ENCODE measurements at regions not wholly inside any gene's neighbourhood (a gene's known extent, or its start where the extent isn't known, plus 50 kb on each side); places are given as distances from the start of the nearest gene placed in this dataset.

DNA sequence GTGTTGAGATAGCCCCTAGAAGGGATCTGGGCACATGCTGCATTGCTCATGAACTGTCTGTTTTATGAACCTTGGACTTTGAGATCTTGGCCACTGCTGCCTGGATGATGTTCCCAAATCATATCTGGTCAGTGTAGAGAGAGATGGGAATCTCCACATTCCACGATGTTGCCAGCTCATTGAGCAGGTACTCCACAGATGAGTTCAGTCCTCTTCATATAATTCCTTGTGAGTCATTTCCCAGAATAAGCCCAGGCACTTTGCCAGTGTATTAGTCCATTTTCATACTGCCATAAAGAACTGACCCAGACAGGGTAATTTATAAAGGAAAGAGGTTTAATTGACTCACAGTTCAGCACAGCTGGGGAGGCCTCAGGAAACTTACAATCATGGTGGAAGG lies 254.0 kb upstream of the RUNX1 start:
- H3K4me3 ChIP-seq (ENCODE audit: control insufficient read depth in 1 of 2, extremely low read depth in 1 of 2, low read length in 1 of 2) = no peak overlapping the region
- DNase-seq (no peak), ATAC-seq (replicated peaks in 1 of 4) (no peak)
- Mint-ChIP-seq H3K27me3 (peaks cover 5 to 7% of the 10 kb centered on the region in 2 donors), H3K4me3 (no peak overlapping the region), H3K36me3 (no peaks in the 10 kb centered on the region), H3K4me1 (no peaks in the 10 kb centered on the region), H3K9me3 (peaks cover 0 to 5% (median 0%) of the 10 kb centered on the region in 3 donors), H3K27ac (no peak overlapping the region)
- no peaks in the 10 kb centered on the region for H3K4me1 ChIP-seq (ENCODE audit: control insufficient read depth in 1 of 2, extremely low read depth in 1 of 2, insufficient read depth in 2 of 2, low read length in 2 of 2)
- ChIA-PET CTCF (no interaction called here), POLR2A (interaction anchor here in 1 of 2 donors (0.6 kb wide), 1 partner anchor 168 kb away, joined by 3 read pairs; no protein-coding TSS in a partner anchor)
- no peaks in the 10 kb centered on the region for H3K9me3 ChIP-seq
- H3K27me3 ChIP-seq (replicated peaks in 1 of 2; ENCODE audit: control insufficient read depth in 2 of 2, extremely low read depth in 1 of 2, insufficient read depth in 2 of 2, low read length in 1 of 2) = no peaks in the 10 kb centered on the region
- WGBS (ENCODE audit: insufficient coverage) = 86% methylated on average over 1 of the region's 1 CpG
- no peaks in the 10 kb centered on the region for H3K36me3 ChIP-seq (ENCODE audit: control insufficient read depth in 2 of 2, extremely low read depth in 1 of 2, insufficient read depth in 1 of 2, low read length in 1 of 2)
- H3K27ac ChIP-seq (ENCODE audit: low read length) = no peak overlapping the region

DNA sequence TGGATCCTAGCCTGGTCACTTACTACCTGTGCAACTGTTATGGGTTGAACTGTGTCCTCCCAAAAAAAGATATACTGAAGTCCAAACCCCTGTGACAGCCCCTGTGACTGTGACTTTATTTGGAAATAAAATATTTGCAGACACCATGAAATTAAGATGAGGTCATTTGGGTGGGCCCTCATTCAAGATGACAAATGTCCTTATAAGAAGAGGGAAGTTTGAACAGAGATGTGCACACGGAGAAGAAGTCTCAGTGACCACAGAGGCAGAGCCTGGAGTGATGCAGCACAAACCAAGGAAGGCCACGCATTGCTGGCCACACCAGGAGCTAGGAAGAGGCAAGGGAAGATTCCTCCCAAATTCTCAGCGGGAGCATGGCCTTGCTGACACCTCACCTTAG lies 249.7 kb upstream of the RUNX1 start:
- DNase-seq (no peak), ATAC-seq (replicated peaks in 1 of 4) (no peak)
- Mint-ChIP-seq H3K4me3 (no peak overlapping the region), H3K4me1 (peaks cover 0 to 18% (median 7%) of the 10 kb centered on the region in 3 donors), H3K27me3 (peaks cover 5 to 7% of the 10 kb centered on the region in 2 donors), H3K36me3 (no peaks in the 10 kb centered on the region), H3K27ac (no peak overlapping the region), H3K9me3 (peaks cover 0 to 4% (median 0%) of the 10 kb centered on the region in 3 donors)
- Histone ChIP-seq H3K9me3 (no peaks in the 10 kb centered on the region), H3K27me3 (replicated peaks in 1 of 2; ENCODE audit: control insufficient read depth in 2 of 2, extremely low read depth in 1 of 2, insufficient read depth in 2 of 2, low read length in 1 of 2) (no peaks in the 10 kb centered on the region), H3K27ac (ENCODE audit: low read length) (no peak overlapping the region), H3K36me3 (ENCODE audit: control insufficient read depth in 2 of 2, extremely low read depth in 1 of 2, insufficient read depth in 1 of 2, low read length in 1 of 2) (no peaks in the 10 kb centered on the region), H3K4me3 (ENCODE audit: control insufficient read depth in 1 of 2, extremely low read depth in 1 of 2, low read length in 1 of 2) (no peak overlapping the region), H3K4me1 (ENCODE audit: control insufficient read depth in 1 of 2, extremely low read depth in 1 of 2, insufficient read depth in 2 of 2, low read length in 2 of 2) (no peaks in the 10 kb centered on the region)
- WGBS (ENCODE audit: insufficient coverage) = 57% methylated on average over 1 of the region's 3 CpGs
- ChIA-PET POLR2A (no interaction called here), CTCF (no interaction called here)

DNA sequence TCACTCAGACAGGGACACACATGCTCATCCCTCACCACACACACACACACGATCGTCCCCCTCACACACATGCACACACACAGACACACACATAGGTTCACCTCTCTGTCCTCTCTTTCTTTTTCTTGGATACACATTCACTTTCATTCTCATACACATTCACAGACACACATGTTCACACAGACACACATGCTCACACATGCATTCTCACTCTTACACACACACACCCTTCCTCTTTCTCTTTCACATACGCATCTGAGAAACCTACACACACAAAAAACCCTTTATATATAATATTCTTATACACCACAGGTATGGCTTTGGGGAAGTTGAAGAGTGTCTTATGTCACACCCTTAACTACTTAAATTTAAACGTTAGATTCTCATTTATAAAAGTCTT lies 248.6 kb upstream of the RUNX1 start:
- ChIA-PET POLR2A (interaction anchor here in 1 of 2 donors (0.6 kb wide), 2 partner anchors 222 to 1652 kb away, joined by 3 to 4 read pairs; no protein-coding TSS in a partner anchor), CTCF (no interaction called here)
- Histone ChIP-seq H3K9me3 (no peaks in the 10 kb centered on the region), H3K27me3 (replicated peaks in 1 of 2; ENCODE audit: control insufficient read depth in 2 of 2, extremely low read depth in 1 of 2, insufficient read depth in 2 of 2, low read length in 1 of 2) (no peaks in the 10 kb centered on the region), H3K4me1 (ENCODE audit: control insufficient read depth in 1 of 2, extremely low read depth in 1 of 2, insufficient read depth in 2 of 2, low read length in 2 of 2) (no peaks in the 10 kb centered on the region), H3K4me3 (ENCODE audit: control insufficient read depth in 1 of 2, extremely low read depth in 1 of 2, low read length in 1 of 2) (no peak overlapping the region), H3K36me3 (ENCODE audit: control insufficient read depth in 2 of 2, extremely low read depth in 1 of 2, insufficient read depth in 1 of 2, low read length in 1 of 2) (no peaks in the 10 kb centered on the region), H3K27ac (ENCODE audit: low read length) (no peak overlapping the region)
- peaks cover 3 to 7% of the 10 kb centered on the region in 2 donors for H3K27me3 Mint-ChIP-seq
- DNase-seq (no peak), ATAC-seq (replicated peaks in 1 of 4) (no peak)
- no peaks in the 10 kb centered on the region for H3K36me3 Mint-ChIP-seq
- H3K9me3 Mint-ChIP-seq = no peaks in the 10 kb centered on the region
- H3K4me3 Mint-ChIP-seq = no peak overlapping the region
- peaks cover 0 to 18% (median 7%) of the 10 kb centered on the region in 3 donors for H3K4me1 Mint-ChIP-seq
- no peak overlapping the region for H3K27ac Mint-ChIP-seq
- WGBS (ENCODE audit: insufficient coverage) = 86% methylated on average over 3 of the region's 4 CpGs

DNA sequence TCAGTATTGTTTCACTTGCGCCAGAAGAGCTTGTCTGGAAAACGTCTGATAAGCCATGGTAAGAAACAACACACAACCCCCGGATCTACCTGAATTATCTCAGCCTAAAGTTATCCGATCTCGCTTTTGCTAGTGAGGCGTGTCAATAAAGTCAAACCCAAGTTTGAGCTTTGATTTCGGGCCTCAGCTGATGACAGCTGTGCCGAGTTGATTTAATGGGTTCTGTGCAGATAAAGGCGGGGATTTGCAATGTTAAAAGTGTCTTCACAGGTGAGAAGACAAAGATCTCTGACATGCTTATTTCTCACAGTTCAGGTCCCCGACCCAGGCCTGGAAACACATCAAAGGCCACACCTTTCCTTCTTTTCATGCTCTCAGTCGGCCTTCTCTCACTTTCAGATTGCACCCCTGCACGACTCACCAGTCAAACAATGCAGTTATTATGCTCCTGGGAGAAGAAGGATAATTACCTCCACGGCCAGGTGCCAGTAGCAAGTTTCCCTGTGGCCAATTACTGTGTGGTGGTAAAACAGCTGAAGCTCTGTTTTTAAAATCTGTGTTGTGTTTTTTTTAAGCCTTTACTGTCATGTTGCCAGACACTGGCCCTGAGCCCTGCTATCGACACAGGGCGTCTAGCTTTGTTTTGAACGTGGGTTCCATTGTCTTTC lies 245.3 kb upstream of the RUNX1 start:
- no peak overlapping the region for H3K27ac Mint-ChIP-seq
- H3K9me3 Mint-ChIP-seq = no peaks in the 10 kb centered on the region
- no peaks in the 10 kb centered on the region for H3K4me1 ChIP-seq (ENCODE audit: control insufficient read depth in 1 of 2, extremely low read depth in 1 of 2, insufficient read depth in 2 of 2, low read length in 2 of 2)
- peaks cover 0 to 18% (median 7%) of the 10 kb centered on the region in 3 donors for H3K4me1 Mint-ChIP-seq
- POLR2A ChIA-PET = no interaction called here
- ATAC-seq (replicated peaks in 1 of 4) = no peak
- no peak overlapping the region for H3K27ac ChIP-seq (ENCODE audit: low read length)
- no peaks in the 10 kb centered on the region for H3K9me3 ChIP-seq
- H3K27me3 Mint-ChIP-seq = peaks cover 0 to 3% of the 10 kb centered on the region in 2 donors
- no peak for DNase-seq
- H3K36me3 ChIP-seq (ENCODE audit: control insufficient read depth in 2 of 2, extremely low read depth in 1 of 2, insufficient read depth in 1 of 2, low read length in 1 of 2) = no peaks in the 10 kb centered on the region
- no peak overlapping the region for H3K4me3 Mint-ChIP-seq
- no peaks in the 10 kb centered on the region for H3K36me3 Mint-ChIP-seq
- no peaks in the 10 kb centered on the region for H3K27me3 ChIP-seq (replicated peaks in 1 of 2; ENCODE audit: control insufficient read depth in 2 of 2, extremely low read depth in 1 of 2, insufficient read depth in 2 of 2, low read length in 1 of 2)
- CTCF ChIA-PET = no interaction called here
- 89% methylated on average over 10 of the region's 16 CpGs for WGBS (ENCODE audit: insufficient coverage)
- no peak overlapping the region for H3K4me3 ChIP-seq (ENCODE audit: control insufficient read depth in 1 of 2, extremely low read depth in 1 of 2, low read length in 1 of 2)

DNA sequence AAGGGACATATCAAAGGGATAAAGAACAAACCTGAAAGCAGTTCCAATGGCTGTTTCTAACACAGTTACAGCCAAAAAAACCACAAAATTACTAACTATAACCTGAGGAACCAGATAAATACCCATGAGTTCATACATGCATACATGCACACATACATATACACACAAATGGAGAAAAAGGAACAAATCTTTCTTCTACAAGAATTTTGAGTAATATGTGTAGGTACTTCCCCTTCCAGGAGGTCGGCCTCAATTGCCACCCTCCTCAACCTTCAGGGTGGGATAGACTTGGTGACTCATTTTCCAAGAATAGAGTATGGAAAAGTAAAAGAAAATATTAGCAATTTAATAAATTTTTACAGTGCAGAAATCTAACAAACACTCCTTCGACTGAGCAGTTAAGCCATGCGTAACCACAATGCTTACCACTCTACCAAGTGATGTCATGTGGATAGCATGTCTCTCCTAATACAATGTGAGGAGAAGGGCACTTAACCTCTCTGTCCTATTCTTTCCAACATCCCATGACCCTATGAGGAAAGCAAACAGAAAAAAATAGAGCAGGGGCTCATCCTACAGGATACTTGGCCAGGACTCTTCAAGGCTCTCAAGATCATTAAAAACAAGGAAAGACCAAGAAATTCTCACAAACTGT lies 243.0 kb upstream of the RUNX1 start:
- H3K36me3 Mint-ChIP-seq = peaks cover 4% of the 10 kb centered on the region
- no peak overlapping the region for H3K27ac Mint-ChIP-seq
- H3K9me3 Mint-ChIP-seq = peaks cover 4 to 15% (median 4%) of the 10 kb centered on the region in 3 donors
- WGBS (ENCODE audit: insufficient coverage) = no CpG with 5 or more reads among the region's 3 CpGs
- CTCF ChIA-PET = no interaction called here
- no peak overlapping the region for H3K4me3 Mint-ChIP-seq
- no peaks in the 10 kb centered on the region for H3K36me3 ChIP-seq (ENCODE audit: control insufficient read depth in 2 of 2, extremely low read depth in 1 of 2, insufficient read depth in 1 of 2, low read length in 1 of 2)
- no peak overlapping the region for H3K27ac ChIP-seq (ENCODE audit: low read length)
- no peaks in the 10 kb centered on the region for H3K9me3 ChIP-seq
- peaks cover 0 to 18% (median 7%) of the 10 kb centered on the region in 3 donors for H3K4me1 Mint-ChIP-seq
- H3K4me1 ChIP-seq (ENCODE audit: control insufficient read depth in 1 of 2, extremely low read depth in 1 of 2, insufficient read depth in 2 of 2, low read length in 2 of 2) = no peaks in the 10 kb centered on the region
- peaks cover 0 to 2% of the 10 kb centered on the region in 2 experiments for H3K27me3 ChIP-seq (replicated peaks in 1 of 2; ENCODE audit: control insufficient read depth in 2 of 2, extremely low read depth in 1 of 2, insufficient read depth in 2 of 2, low read length in 1 of 2)
- POLR2A ChIA-PET = no interaction called here
- ATAC-seq (replicated peaks in 1 of 4) (no peak), DNase-seq (no peak)
- no peak overlapping the region for H3K4me3 ChIP-seq (ENCODE audit: control insufficient read depth in 1 of 2, extremely low read depth in 1 of 2, low read length in 1 of 2)
- H3K27me3 Mint-ChIP-seq = peaks cover 0 to 3% of the 10 kb centered on the region in 2 donors

DNA sequence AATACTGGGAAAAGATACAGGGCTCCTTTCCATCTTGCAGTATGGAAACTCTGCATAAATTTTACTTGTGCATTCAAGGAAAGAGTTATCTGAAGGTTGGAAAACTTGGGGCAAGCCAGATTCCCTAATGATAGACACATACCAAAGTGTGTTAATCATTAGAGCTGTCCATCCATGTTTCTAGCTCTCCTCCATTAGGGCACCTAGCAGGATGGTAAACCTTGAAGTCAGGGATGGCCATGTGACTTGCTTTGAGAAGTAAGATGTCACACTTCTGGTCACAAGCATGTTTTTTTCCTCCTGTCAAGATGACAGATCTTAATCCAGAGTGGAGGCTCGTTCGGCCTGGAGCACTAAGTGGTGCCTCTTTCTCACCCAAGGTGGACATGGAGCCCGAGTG lies 241.9 kb upstream of the RUNX1 start:
- H3K27ac ChIP-seq (ENCODE audit: low read length) = no peak overlapping the region
- peaks cover 9% of the 10 kb centered on the region for H3K36me3 Mint-ChIP-seq
- ATAC-seq (replicated peaks in 1 of 4) (no peak), DNase-seq (no peak)
- ChIA-PET POLR2A (no interaction called here), CTCF (no interaction called here)
- no CpG with 5 or more reads among the region's 3 CpGs for WGBS (ENCODE audit: insufficient coverage)
- peaks cover 0 to 16% (median 6%) of the 10 kb centered on the region in 3 donors for H3K4me1 Mint-ChIP-seq
- H3K4me3 Mint-ChIP-seq = no peak overlapping the region
- H3K27me3 Mint-ChIP-seq = peaks cover 0 to 3% of the 10 kb centered on the region in 2 donors
- no peak overlapping the region for H3K4me3 ChIP-seq (ENCODE audit: control insufficient read depth in 1 of 2, extremely low read depth in 1 of 2, low read length in 1 of 2)
- H3K27me3 ChIP-seq (replicated peaks in 1 of 2; ENCODE audit: control insufficient read depth in 2 of 2, extremely low read depth in 1 of 2, insufficient read depth in 2 of 2, low read length in 1 of 2) = peaks cover 0 to 2% of the 10 kb centered on the region in 2 experiments
- H3K9me3 ChIP-seq = no peaks in the 10 kb centered on the region
- peaks cover 4 to 24% (median 7%) of the 10 kb centered on the region in 3 donors for H3K9me3 Mint-ChIP-seq
- no peaks in the 10 kb centered on the region for H3K36me3 ChIP-seq (ENCODE audit: control insufficient read depth in 2 of 2, extremely low read depth in 1 of 2, insufficient read depth in 1 of 2, low read length in 1 of 2)
- H3K27ac Mint-ChIP-seq = no peak overlapping the region
- H3K4me1 ChIP-seq (ENCODE audit: control insufficient read depth in 1 of 2, extremely low read depth in 1 of 2, insufficient read depth in 2 of 2, low read length in 2 of 2) = no peaks in the 10 kb centered on the region
